GM20000 (cell line): ENCODE measurements at regions not wholly inside any gene's neighbourhood (a gene's known extent, or its start where the extent isn't known, plus 50 kb on each side); places are given as distances from the start of the nearest gene placed in this dataset.

Source experiments
- DNase-seq: peaks from one replicate; pipeline ENCODE4 v3.0.0; 2012; ENCODE audit warnings: low spot score
- CTCF ChIP-seq: IDR thresholded peaks from 2 replicates; pipeline ENCODE4 v1.5.1; 2012; ENCODE audit warnings: mild to moderate bottlenecking, control low read depth; ENCODE audit errors: extremely low read depth, missing control alignments

GRCh38 chr2:215613888-215614287 lies 178.0 kb upstream of the FN1 start:
- TF ChIP-seq CTCF: no peak

GRCh38 chr2:215613280-215613679 lies 177.4 kb upstream of the FN1 start:
- no peak for TF ChIP-seq CTCF
- no peak for DNase-seq

More at GRCh38 chr2:215613888-215614287, 178.0 kb upstream of the FN1 start:
- DNase-seq: no peak

GRCh38 chr2:215612786-215613185 lies 176.9 kb upstream of the FN1 start:
- DNase-seq: no peak
- no peak for TF ChIP-seq CTCF

GRCh38 chr2:215611609-215612386 lies 175.9 kb upstream of the FN1 start:
- DNase-seq: no peak
- no peak for TF ChIP-seq CTCF

- no peak for DNase-seq
- no peak for TF ChIP-seq CTCF
Measured at GRCh38 chr2:215609089-215610032, 173.5 kb upstream of the FN1 start.

- no peak for DNase-seq
- no peak for TF ChIP-seq CTCF
Measured at GRCh38 chr2:215607766-215608165, 171.9 kb upstream of the FN1 start.

GRCh38 chr2:215606219-215606618 lies 170.4 kb upstream of the FN1 start:
- no peak for TF ChIP-seq CTCF
- no peak for DNase-seq
